Stimulated activated CD8-positive, alpha-beta memory T cell treated with anti-CD3 and anti-CD28 coated beads, Interleukin-4, amount 100 ng/mL, for 24 hours (primary cell): ENCODE measurements at regions not wholly inside any gene's neighbourhood (a gene's known extent, or its start where the extent isn't known, plus 50 kb on each side); places are given as distances from the start of the nearest gene placed in this dataset.
"Not testable (repeated sequence)": the region's sequence is repeated elsewhere in the genome, so short reads cannot be mapped to it uniquely, and the experiment has no call there.

Source experiments
- DNase-seq: peaks from one replicate; pipeline ENCODE4 v3.0.0-alpha.2; 2020; ENCODE audit warnings: low read depth

- no peak for DNase-seq
These were observed 459.2 kb downstream of the ACTL7B start for GRCh38 chr9:108396611-108397010.

GRCh38 chr9:108396193-108396592, 459.6 kb downstream of the ACTL7B start:
- no peak for DNase-seq

GRCh38 chr9:108395421-108395820, 460.4 kb downstream of the ACTL7B start:
- DNase-seq: no peak

- no peak for DNase-seq
These were observed 461.1 kb downstream of the ACTL7B start for GRCh38 chr9:108394726-108395125.

- not testable (repeated sequence) for DNase-seq
These were observed 462.2 kb downstream of the ACTL7B start for GRCh38 chr9:108393481-108394001.

GRCh38 chr9:108392877-108393276, 462.9 kb downstream of the ACTL7B start:
- no peak for DNase-seq

GRCh38 chr9:108389056-108389455, 466.7 kb downstream of the ACTL7B start:
- DNase-seq: no peak

- DNase-seq: no peak
These were observed 468.9 kb downstream of the ACTL7B start for GRCh38 chr9:108386859-108387384.

GRCh38 chr9:108386032-108386431, 469.8 kb downstream of the ACTL7B start:
- no peak for DNase-seq

GRCh38 chr9:108383796-108384195, 472.0 kb downstream of the ACTL7B start:
- no peak for DNase-seq

- DNase-seq: no peak
These were observed 473.5 kb downstream of the ACTL7B start for GRCh38 chr9:108382310-108382709.

GRCh38 chr9:108377881-108378280, 477.9 kb downstream of the ACTL7B start:
- DNase-seq: no peak

- DNase-seq: no peak
These were observed 478.4 kb downstream of the ACTL7B start for GRCh38 chr9:108377382-108377781.

- DNase-seq: no peak
These were observed 479.6 kb downstream of the ACTL7B start for GRCh38 chr9:108376140-108376539.

- DNase-seq: no peak
These were observed 481.2 kb downstream of the ACTL7B start for GRCh38 chr9:108374626-108375025.

- no peak for DNase-seq
These were observed 488.6 kb downstream of the ACTL7B start for GRCh38 chr9:108367188-108367587.

- DNase-seq: no peak
These were observed 492.5 kb downstream of the ACTL7B start for GRCh38 chr9:108363311-108363710.

- DNase-seq: no peak
These were observed 495.5 kb downstream of the ACTL7B start for GRCh38 chr9:108360304-108360703.

GRCh38 chr9:108356806-108357205, 499.0 kb downstream of the ACTL7B start:
- no peak for DNase-seq

GRCh38 chr9:108351571-108351970, 504.2 kb downstream of the ACTL7B start:
- no peak for DNase-seq

- DNase-seq: no peak
These were observed 508.2 kb downstream of the ACTL7B start for GRCh38 chr9:108347463-108348188.

GRCh38 chr9:108345826-108346225, 510.0 kb downstream of the ACTL7B start:
- no peak for DNase-seq

- DNase-seq: no peak
These were observed 516.5 kb downstream of the ACTL7B start for GRCh38 chr9:108339251-108339650.

- DNase-seq: no peak
These were observed 519.2 kb downstream of the ACTL7B start for GRCh38 chr9:108336575-108336974.
